ENCODE measurements at regions not wholly inside any gene's neighbourhood (a gene's known extent, or its start where the extent isn't known, plus 50 kb on each side); places are given as distances from the start of the nearest gene placed in this dataset.

GRCh38 chr13:105979131-105980011 is 556.1 kb downstream of the EFNB2 start:
- DNase-seq (ENCODE audit: low read depth), result no peak

- DNase-seq (ENCODE audit: low read depth), result no peak
These were observed 561.1 kb downstream of the EFNB2 start for GRCh38 chr13:105974380-105974779.

GRCh38 chr13:105972811-105973590 is 562.5 kb downstream of the EFNB2 start:
- DNase-seq (ENCODE audit: low read depth), result no peak

GRCh38 chr13:105972306-105972721 is 563.1 kb downstream of the EFNB2 start:
- no peak for DNase-seq (ENCODE audit: low read depth)

GRCh38 chr13:105971738-105972137 is 563.7 kb downstream of the EFNB2 start:
- DNase-seq (ENCODE audit: low read depth), result no peak

GRCh38 chr13:105971312-105971711 is 564.1 kb downstream of the EFNB2 start:
- no peak for DNase-seq (ENCODE audit: low read depth)

GRCh38 chr13:105969761-105970160 is 565.7 kb downstream of the EFNB2 start:
- no peak for DNase-seq (ENCODE audit: low read depth)

GRCh38 chr13:105965910-105966309 is 569.6 kb downstream of the EFNB2 start:
- DNase-seq (ENCODE audit: low read depth), result no peak

GRCh38 chr13:105962080-105962479 is 573.4 kb downstream of the EFNB2 start:
- DNase-seq (ENCODE audit: low read depth), result no peak

- no peak for DNase-seq (ENCODE audit: low read depth)
These were observed 574.0 kb downstream of the EFNB2 start for GRCh38 chr13:105961438-105961837.

- DNase-seq (ENCODE audit: low read depth), result no peak
These were observed 575.1 kb downstream of the EFNB2 start for GRCh38 chr13:105960326-105960725.

- no peak for DNase-seq (ENCODE audit: low read depth)
These were observed 575.6 kb downstream of the EFNB2 start for GRCh38 chr13:105959876-105960275.

GRCh38 chr13:105957769-105958438 is 577.6 kb downstream of the EFNB2 start:
- no peak for DNase-seq (ENCODE audit: low read depth)

GRCh38 chr13:105956921-105957320 is 578.5 kb downstream of the EFNB2 start:
- no peak for DNase-seq (ENCODE audit: low read depth)

- DNase-seq (ENCODE audit: low read depth), result no peak
These were observed 582.5 kb downstream of the EFNB2 start for GRCh38 chr13:105952973-105953290.

GRCh38 chr13:105952233-105952972 is 583.1 kb downstream of the EFNB2 start:
- no peak for DNase-seq (ENCODE audit: low read depth)

- no peak for DNase-seq (ENCODE audit: low read depth)
These were observed 587.3 kb downstream of the EFNB2 start for GRCh38 chr13:105948143-105948542.

GRCh38 chr13:105940882-105941281 is 594.6 kb downstream of the EFNB2 start:
- no peak for DNase-seq (ENCODE audit: low read depth)

- DNase-seq (ENCODE audit: low read depth), result no peak
These were observed 598.0 kb downstream of the EFNB2 start for GRCh38 chr13:105937451-105937850.

- no peak for DNase-seq (ENCODE audit: low read depth)
These were observed 598.6 kb downstream of the EFNB2 start for GRCh38 chr13:105936816-105937215.

GRCh38 chr13:105929505-105929904 is 606.0 kb downstream of the EFNB2 start:
- no peak for DNase-seq (ENCODE audit: low read depth)

GRCh38 chr13:105928901-105929300 is 606.6 kb downstream of the EFNB2 start:
- DNase-seq (ENCODE audit: low read depth), result no peak

All from stimulated activated CD8-positive, alpha-beta memory T cell treated with anti-CD3 and anti-CD28 coated beads, Interleukin-4, amount 100 ng/mL, for 24 hours (primary cell).